C4-2B (cell line): ENCODE measurements at regions not wholly inside any gene's neighbourhood (a gene's known extent, or its start where the extent isn't known, plus 50 kb on each side); places are given as distances from the start of the nearest gene placed in this dataset.
A peak's percentile ranks its signal among the peaks of the same experiment; 100 is the strongest.

Experiments
- H3K27ac ChIP-seq: fragments of 450-650 bp; 2 replicates; pipeline ENCODE4 v1.5.1; 2017
- ZFX ChIP-seq: fragments of 450-650 bp; IDR thresholded peaks from 2 replicates; pipeline ENCODE4 v1.6.1; 2017
- TF ChIP-seq, protein P1 (sequence below): fragments of 450-650 bp; conservative IDR thresholded peaks from 2 replicates; pipeline ENCODE4 v1.5.1; 2017; ENCODE audit warnings: mild to moderate bottlenecking

DNA sequence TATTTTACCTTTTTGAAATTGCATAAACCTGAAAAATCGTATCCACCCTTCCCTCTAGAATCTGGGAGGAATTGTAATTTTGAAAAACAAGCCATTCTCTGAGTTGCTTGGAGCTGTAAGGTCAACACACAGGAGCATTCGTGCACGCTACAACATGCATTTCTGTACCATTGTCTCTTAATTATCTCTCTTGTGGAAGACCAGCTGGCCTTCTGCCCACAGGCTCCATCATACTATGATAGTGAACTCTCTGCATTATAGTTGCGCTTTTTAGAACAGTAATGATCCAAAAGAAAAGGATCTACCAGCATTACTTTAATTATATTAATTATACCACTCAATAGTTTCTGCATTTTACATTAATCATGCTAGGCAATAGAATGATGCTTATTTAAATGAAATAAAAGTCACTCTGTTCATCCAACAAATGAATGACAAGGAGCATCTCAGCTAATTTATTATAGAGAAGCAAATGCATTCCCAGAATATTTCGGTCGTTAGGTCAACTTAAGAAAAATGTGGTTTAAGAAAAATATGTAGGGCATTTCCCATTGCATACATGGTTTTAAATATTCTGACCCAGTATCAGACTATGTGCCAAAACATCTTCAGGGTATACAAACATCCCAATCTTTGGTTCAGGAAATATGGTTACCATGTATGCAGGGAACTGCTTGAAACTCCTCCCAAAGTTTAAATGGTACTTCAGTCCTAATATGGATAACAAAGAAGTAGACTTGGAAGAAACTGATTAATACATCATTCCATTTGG is 263.5 kb downstream of the TFAP2A start:
- no peak overlapping the region for H3K27ac ChIP-seq
- TF ChIP-seq, protein P1, sequence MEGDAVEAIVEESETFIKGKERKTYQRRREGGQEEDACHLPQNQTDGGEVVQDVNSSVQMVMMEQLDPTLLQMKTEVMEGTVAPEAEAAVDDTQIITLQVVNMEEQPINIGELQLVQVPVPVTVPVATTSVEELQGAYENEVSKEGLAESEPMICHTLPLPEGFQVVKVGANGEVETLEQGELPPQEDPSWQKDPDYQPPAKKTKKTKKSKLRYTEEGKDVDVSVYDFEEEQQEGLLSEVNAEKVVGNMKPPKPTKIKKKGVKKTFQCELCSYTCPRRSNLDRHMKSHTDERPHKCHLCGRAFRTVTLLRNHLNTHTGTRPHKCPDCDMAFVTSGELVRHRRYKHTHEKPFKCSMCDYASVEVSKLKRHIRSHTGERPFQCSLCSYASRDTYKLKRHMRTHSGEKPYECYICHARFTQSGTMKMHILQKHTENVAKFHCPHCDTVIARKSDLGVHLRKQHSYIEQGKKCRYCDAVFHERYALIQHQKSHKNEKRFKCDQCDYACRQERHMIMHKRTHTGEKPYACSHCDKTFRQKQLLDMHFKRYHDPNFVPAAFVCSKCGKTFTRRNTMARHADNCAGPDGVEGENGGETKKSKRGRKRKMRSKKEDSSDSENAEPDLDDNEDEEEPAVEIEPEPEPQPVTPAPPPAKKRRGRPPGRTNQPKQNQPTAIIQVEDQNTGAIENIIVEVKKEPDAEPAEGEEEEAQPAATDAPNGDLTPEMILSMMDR: no peak
- no peak for TF ChIP-seq ZFX

DNA sequence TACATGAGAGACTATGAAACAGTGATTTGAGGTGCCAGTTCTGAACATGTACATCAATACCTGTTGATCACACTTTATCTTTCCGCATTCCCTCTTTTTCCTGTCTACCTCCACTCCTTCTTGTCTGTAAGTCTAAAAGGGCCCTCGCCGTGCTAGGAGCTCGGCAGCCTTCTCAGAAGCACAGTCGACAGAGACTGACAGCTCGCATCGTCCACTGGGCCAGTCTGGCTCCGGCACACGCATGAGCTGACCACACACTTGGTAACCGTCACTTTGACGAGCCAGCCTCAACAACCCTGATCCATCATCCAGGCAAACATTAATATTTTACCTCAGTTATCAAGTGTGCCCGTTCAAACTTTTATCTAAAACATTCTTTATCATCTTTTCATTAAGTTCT is 265.3 kb downstream of the TFAP2A start:
- no peak overlapping the region for H3K27ac ChIP-seq

DNA sequence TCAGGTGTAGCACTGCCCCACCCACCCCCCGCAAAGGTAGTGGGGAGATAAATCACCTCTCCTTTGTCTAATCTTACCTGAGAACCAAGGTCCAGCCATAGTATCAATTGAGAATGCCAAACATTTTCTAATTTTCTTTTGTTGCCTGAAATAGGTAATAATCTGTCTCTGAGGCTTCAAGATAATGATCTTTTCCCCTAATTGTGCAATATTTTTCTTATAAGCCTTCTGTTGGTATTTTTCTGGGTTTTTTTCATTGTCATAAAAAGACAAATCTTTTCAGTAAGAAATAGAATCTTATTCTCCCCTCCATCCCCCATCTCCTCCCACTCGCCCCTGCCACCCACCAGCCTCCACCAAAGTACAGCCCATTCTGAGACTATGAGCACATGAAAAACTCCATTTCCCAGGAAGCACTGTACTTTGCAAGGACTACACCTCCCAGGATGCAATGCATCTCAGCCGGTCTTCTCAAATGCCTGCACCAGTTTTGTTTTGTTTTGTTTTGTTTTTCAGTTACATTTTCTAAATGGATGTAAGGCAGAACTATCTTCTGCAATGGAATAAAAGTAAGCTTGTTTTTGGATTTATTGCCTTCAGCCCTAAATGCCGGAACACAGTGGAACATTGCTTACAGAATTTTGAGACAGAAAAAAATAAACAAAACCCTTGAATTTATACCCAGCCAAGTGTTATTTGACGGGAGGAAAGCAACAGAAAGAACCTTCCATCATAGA is 268.0 kb downstream of the TFAP2A start:
- TF ChIP-seq ZFX: no peak
- TF ChIP-seq, protein P1: no peak
- H3K27ac ChIP-seq: no peak overlapping the region

More for the DNA sequence above, 265.3 kb downstream of the TFAP2A start:
- TF ChIP-seq, protein P1: no peak
- no peak for TF ChIP-seq ZFX

DNA sequence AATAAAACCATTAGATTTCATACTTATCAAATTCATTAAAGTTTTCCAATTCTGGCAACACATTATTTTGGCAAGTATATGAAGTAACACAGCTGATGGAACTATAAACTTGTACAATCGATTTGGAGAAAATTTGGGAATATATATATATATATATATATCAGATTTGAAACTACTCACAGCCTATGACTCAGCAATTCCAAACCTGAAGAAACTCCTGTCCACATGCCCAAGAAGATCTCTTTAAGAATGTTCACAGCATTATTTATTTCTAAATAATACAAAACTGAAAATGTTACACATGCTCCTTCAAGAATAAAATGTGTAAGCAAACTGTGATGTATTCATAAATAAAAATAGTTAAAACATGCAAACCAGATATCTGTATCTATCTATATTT is 270.1 kb downstream of the TFAP2A start:
- no peak overlapping the region for H3K27ac ChIP-seq

DNA sequence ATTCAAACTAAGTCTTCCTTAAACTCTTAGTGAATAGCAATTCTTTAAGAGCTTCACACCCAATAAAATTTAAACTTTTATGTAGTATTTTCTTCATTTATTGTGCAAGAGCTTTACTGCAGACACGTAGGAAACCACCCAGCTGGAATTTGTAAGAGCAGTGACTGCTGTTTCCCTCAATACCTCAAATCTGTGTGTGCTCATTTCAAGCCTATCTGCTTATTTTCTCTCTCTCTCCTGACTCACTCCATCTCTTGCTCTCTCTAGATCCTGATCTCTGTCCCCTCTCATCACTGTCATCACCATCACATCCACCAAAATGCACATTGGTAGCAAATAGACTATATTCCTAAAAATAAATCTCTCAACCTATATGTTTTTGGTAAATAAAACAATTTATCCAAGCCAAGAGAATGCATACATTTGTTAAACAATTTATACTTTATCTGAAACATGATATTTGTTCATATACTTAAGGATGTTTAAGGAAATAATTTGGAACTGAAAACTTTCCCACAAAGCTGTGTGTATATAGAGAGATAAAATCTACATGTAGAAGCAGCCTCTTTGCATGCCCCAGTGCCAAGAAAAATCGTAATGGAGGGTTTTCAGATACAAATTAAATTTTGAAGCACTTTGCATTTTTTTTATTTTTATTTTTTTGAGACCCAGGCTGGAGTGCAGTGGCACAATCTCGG is 273.0 kb downstream of the TFAP2A start:
- peak overlapping the region; percentile 28 for H3K27ac ChIP-seq
- no peak for TF ChIP-seq ZFX
- TF ChIP-seq, protein P1: no peak

More for the DNA sequence above, 270.1 kb downstream of the TFAP2A start:
- TF ChIP-seq ZFX: no peak
- TF ChIP-seq, protein P1: no peak

DNA sequence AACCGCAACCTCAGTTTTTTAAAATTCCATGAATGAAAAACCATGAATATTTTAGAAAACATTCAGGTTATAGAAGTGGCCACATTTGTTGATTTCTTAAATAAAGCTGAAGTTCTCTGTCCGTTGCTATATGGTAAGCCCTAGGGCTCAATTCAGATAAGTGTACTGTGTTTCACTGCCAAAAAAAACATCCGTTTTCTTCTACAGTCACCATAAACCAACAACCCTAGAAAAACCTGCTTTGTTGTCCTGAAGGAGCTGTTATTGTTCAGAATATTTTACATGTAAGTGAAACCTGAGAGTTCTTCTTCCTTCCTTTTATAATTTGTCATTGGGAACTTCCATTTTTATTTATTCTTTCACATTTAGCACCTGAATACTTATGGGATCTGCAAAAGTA is 274.1 kb downstream of the TFAP2A start:
- no peak overlapping the region; the same call in 1 of the 2 replicates for H3K27ac ChIP-seq
- no peak for TF ChIP-seq ZFX
- TF ChIP-seq, protein P1: no peak
